ENCODE measurements at regions not wholly inside any gene's neighbourhood (a gene's known extent, or its start where the extent isn't known, plus 50 kb on each side); places are given as distances from the start of the nearest gene placed in this dataset.

DNA sequence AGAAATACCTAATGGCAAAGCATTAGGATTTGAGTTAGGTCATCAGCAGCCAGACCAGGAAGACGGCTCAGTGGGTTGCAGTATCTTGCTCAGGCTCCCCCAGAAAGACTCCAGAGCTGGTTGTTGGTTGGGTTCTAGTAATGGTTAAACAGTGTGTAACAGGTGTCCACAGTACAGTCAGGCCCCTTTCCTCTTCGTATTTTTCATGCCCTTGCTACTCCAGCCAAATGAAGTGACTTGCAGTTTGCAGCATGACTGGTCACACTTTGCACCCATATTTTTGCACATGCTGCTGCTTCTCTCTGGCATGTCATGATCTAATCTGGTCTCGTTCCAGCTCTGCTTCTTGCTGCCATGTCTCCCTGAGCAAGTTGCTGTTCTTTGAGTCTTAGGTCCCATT lies 60.6 kb upstream of the TRPC7 start:
- DNase-seq, result no peak
- H3K27me3 ChIP-seq (ENCODE audit: control insufficient read depth, insufficient read depth, low read length), result no peaks in the 10 kb centered on the region; the same call in none of the 2 replicates
- H3K4me3 ChIP-seq (ENCODE audit: insufficient read depth, low read depth, low read length), result no peak overlapping the region

DNA sequence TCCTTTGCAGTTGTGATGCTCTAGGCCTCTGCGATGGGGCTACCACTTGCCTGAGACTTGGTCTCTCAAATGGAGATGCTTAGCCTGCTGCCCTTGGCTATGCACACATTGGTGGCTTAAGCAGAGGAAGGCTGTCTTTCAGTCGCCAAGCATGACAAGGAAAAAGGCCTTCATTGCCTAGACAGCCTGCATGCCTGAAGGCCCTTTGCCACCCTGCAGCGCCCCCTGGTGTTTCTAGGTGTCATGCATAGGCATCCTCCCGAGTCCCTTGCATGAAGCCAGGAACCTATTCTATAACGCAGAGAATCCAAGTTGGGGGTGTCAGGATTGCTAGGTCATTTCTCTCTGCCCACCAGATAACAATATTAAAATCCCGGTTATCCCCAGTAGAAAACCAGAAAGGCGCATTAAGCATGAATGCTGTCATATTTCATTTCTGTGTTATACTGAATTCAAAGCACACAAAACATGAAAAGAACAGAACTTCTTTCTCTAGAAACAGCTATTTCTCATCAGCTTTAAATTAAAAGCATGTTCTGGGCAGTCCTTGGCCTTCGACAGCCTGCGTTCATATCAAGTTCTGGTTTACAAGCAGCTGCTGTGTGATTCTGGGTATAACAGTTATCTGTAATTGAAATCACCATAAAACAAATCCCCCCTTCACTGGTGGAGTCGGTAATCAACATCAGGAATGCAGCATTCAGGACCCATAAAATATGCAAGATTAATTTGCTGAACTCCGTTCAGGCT lies 59.7 kb upstream of the TRPC7 start:
- DNase-seq, result peak; percentile 72
- no peak overlapping the region for H3K4me3 ChIP-seq (ENCODE audit: insufficient read depth, low read depth, low read length)

More for the DNA sequence above, 60.6 kb upstream of the TRPC7 start:
- H3K36me3 ChIP-seq (replicated peaks; ENCODE audit: control insufficient read depth, insufficient read depth, low read length), result no peaks in the 10 kb centered on the region

DNA sequence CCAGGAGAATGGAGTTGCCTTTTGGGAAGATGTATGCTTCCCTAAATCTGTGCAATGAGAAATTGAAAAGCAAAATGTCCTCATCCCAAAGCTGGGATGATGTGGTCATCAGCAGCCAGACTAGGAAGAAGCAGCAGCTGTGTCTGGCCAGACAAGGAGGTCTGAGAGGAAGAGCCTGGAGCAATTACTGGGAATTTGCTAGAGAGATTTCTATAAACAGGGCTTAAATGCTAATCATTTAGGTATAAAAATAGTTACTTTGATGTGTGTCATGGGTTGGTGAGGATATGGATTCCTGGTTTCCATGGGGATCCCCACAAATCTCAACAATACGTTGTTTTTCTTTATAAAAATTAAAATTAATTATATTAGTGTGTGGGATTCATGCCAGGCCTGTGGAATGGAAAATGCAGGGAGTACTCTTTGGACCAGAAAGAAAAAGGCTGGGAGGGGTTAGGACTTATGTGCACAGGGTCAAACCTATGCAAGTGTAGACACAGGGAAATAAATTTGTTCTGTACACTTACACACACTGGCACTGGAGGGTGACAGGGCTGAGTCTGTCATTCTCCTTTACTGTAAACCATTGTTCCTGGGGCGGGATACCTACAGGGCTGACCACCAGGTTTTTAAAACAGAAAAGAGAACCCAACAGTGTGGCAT lies 58.7 kb upstream of the TRPC7 start:
- H3K27me3 ChIP-seq (ENCODE audit: control insufficient read depth, insufficient read depth, low read length), result no peaks in the 10 kb centered on the region; the same call in none of the 2 replicates
- DNase-seq, result no peak
- H3K36me3 ChIP-seq (replicated peaks; ENCODE audit: control insufficient read depth, insufficient read depth, low read length), result no peaks in the 10 kb centered on the region
- H3K4me3 ChIP-seq (ENCODE audit: insufficient read depth, low read depth, low read length), result no peak overlapping the region

More for the DNA sequence above, 59.7 kb upstream of the TRPC7 start:
- H3K36me3 ChIP-seq (replicated peaks; ENCODE audit: control insufficient read depth, insufficient read depth, low read length), result no peaks in the 10 kb centered on the region
- H3K27me3 ChIP-seq (ENCODE audit: control insufficient read depth, insufficient read depth, low read length), result no peaks in the 10 kb centered on the region; the same call in none of the 2 replicates

DNA sequence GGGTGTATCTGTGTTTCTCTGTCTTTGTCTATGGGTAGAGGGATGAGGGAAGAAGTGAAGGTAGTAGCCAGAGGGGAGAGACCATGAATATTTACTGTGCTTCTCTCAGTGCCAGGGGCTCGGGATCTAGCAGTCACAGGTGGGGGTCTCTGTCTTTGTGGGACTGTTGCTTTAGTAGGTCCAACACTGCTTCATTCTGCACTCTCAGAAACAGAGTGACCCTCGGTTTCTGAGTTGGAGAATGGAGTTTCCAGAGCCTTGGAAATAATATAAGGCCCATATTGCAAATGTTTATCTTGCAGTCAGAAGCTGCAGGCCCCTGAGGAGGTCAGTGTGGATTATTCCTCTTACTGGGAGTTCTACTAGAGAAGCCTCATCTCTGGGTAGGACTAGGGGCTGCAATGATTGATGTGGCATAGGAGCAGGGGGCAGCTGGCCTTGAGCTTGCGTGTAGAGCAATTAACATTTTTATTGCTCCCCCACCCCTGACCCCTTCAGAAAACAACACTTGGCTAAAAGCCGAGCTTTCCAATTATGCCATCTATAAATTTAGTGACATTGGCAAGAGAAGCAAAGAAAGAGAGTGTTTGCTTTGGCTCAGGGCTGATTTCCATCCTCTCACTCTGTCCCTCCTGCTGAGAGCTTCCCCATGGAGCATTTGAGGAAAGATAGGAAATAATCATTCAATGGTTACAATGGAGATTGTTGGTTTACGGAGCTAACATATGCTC lies 55.0 kb upstream of the TRPC7 start:
- peak; percentile 15 for DNase-seq
- Histone ChIP-seq H3K4me3 (ENCODE audit: insufficient read depth, low read depth, low read length) (no peak overlapping the region), H3K36me3 (replicated peaks; ENCODE audit: control insufficient read depth, insufficient read depth, low read length) (no peaks in the 10 kb centered on the region), H3K27me3 (ENCODE audit: control insufficient read depth, insufficient read depth, low read length) (no peaks in the 10 kb centered on the region; the same call in none of the 2 replicates)

DNA sequence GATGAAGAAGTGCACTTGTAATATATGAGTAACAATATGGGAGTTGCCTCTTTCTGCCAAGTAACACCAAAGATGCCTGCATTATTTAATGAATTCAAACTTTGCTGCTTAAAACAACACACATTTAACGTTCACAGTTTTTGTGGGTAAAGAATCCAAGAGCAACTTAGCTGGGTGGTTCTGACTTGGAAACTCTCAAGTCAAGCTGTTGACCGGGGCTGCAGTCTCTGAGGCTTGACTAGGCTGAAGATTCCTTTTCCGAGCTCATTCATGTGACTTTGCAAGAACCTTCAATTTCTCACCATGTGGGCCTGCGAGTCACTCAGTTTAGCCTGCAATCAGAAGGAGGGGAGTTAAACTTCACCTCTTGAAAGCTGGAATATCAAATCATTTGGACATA lies 53.0 kb upstream of the TRPC7 start:
- Histone ChIP-seq H3K27me3 (ENCODE audit: control insufficient read depth, insufficient read depth, low read length) (no peaks in the 10 kb centered on the region; the same call in none of the 2 replicates), H3K36me3 (replicated peaks; ENCODE audit: control insufficient read depth, insufficient read depth, low read length) (no peaks in the 10 kb centered on the region), H3K4me3 (ENCODE audit: insufficient read depth, low read depth, low read length) (no peak overlapping the region)
- DNase-seq, result no peak

Data from H7 (cell line).